B cell (primary cell): ENCODE measurements at regions not wholly inside any gene's neighbourhood (a gene's known extent, or its start where the extent isn't known, plus 50 kb on each side); places are given as distances from the start of the nearest gene placed in this dataset.

ENCODE experiments used
- ATAC-seq: fragments of 200-7000 bp; cut with Tn5 transposase; one replicate; pipeline ENCODE4 v1.10.0; 2021; ENCODE audit warnings: low read depth, mild to moderate bottlenecking, moderate number of reproducible peaks, moderate library complexity
- CTCF ChIA-PET: fragments of 350-600 bp; sonication (Branson Sonifier 250); formaldehyde crosslinking; loops from one replicate; lab custom pipeline; 2021; ENCODE audit warnings: antibody characterized with exemption, inconsistent platforms; lab: Charles Lee
- POLR2A ChIA-PET: fragments of 350-600 bp; sonication (Branson Sonifier 250); formaldehyde crosslinking; loops from one replicate; lab custom pipeline; 2021; ENCODE audit warnings: antibody characterized with exemption; lab: Charles Lee
- DNase-seq: peaks from one replicate; pipeline ENCODE4 v3.0.0; 2013
- H2AFZ ChIP-seq: 2 replicates; pipeline ENCODE4 v1.6.1; 2012; ENCODE audit warnings: mild to moderate bottlenecking, low read depth, low read length; ENCODE audit not compliant: insufficient read depth, poor library complexity, severe bottlenecking
- H3K27ac ChIP-seq, 2 donors: 1 replicate in 1 of 2; 2 replicates in 1 of 2; pipeline ENCODE4 v1.5.1; 2012 to 2013; ENCODE audit warnings: low read length in 2 of 2, mild to moderate bottlenecking in 2 of 2, moderate library complexity in 1 of 2
- H3K27me3 ChIP-seq, 4 experiments: fragments of 200-600 bp in 1 of 4; sonication (generic) in 1 of 4; replicated peaks in 1 of 4; 1 replicate in 2 of 4; 2 replicates in 2 of 4; pipeline versions ENCODE4 v1.6.1 to v1.7.0; 2013 to 2016; ENCODE audit warnings: low read length in 3 of 4, mild to moderate bottlenecking in 2 of 4, mixed read lengths in 1 of 4, moderate library complexity in 1 of 4; ENCODE audit not compliant: insufficient read depth in 4 of 4, control insufficient read depth in 3 of 4; ENCODE audit errors: control extremely low read depth in 1 of 4
- H3K36me3 ChIP-seq, 2 experiments: replicated peaks in 1 of 2; 1 replicate in 1 of 2; 2 replicates in 1 of 2; pipeline versions ENCODE4 v1.6.1 to v1.7.1; 2013; ENCODE audit warnings: low read length in 1 of 2; ENCODE audit not compliant: insufficient read depth in 2 of 2, control insufficient read depth in 1 of 2; ENCODE audit errors: control extremely low read depth in 1 of 2, extremely low read depth in 1 of 2
- H3K4me1 ChIP-seq, 2 donors: fragments of 200-600 bp in 1 of 2; sonication (generic) in 1 of 2; 1 replicate in 1 of 2; 2 replicates in 1 of 2; pipeline versions ENCODE4 v1.5.1 to v1.6.1; 2013 to 2017; ENCODE audit warnings: low read length in 2 of 2; ENCODE audit not compliant: control insufficient read depth in 2 of 2, insufficient read depth in 2 of 2
- H3K4me2 ChIP-seq: replicated peaks from 2 replicates; pipeline ENCODE3; 2012; ENCODE audit warnings: mild to moderate bottlenecking, low read depth, low read length; ENCODE audit not compliant: poor library complexity, severe bottlenecking
- H3K4me3 ChIP-seq, 5 experiments: fragments of 200-600 bp in 1 of 5; sonication (generic) in 1 of 5; 1 replicate in 3 of 5; 2 replicates in 2 of 5; pipeline versions ENCODE4 v1.5.1 to v1.7.0; 2011 to 2016; ENCODE audit warnings: low read length in 4 of 5, mild to moderate bottlenecking in 4 of 5, low read depth in 2 of 5, control low read depth in 1 of 5, moderate library complexity in 1 of 5; ENCODE audit not compliant: insufficient read depth in 1 of 5; ENCODE audit errors: control extremely low read depth in 1 of 5, extremely low read depth in 1 of 5
- H3K79me2 ChIP-seq: fragments of 200-600 bp; sonication (generic); one replicate; pipeline ENCODE4 v1.6.0; 2016; ENCODE audit warnings: low read length; ENCODE audit not compliant: control insufficient read depth, insufficient read depth
- H3K9ac ChIP-seq: fragments of 200-600 bp; sonication (generic); 2 replicates; pipeline ENCODE4 v1.6.1; 2017; ENCODE audit warnings: mild to moderate bottlenecking, low read length, moderate library complexity
- H3K9me3 ChIP-seq, 3 donors: one replicate each; pipeline versions ENCODE4 v1.6.1 to v1.7.1; 2013; ENCODE audit warnings: low read length in 2 of 3; ENCODE audit not compliant: control insufficient read depth in 2 of 3, insufficient read depth in 1 of 3; ENCODE audit errors: control extremely low read depth in 1 of 3
- H4K20me1 ChIP-seq: 2 replicates; pipeline ENCODE4 v1.6.0; 2012; ENCODE audit warnings: mild to moderate bottlenecking, low read length; ENCODE audit not compliant: insufficient read depth, control insufficient read depth, poor library complexity, severe bottlenecking
- H3K27ac Mint-ChIP-seq: one replicate; pipeline ENCODE4 v1.8.0; 2021; ENCODE audit warnings: mixed read lengths
- H3K27me3 Mint-ChIP-seq: one replicate; pipeline ENCODE4 v1.8.0; 2021; ENCODE audit warnings: mixed read lengths
- H3K4me1 Mint-ChIP-seq: one replicate; pipeline ENCODE4 v1.8.0; 2021; ENCODE audit warnings: mixed read lengths
- H3K4me3 Mint-ChIP-seq: one replicate; pipeline ENCODE4 v1.8.0; 2021; ENCODE audit warnings: mixed read lengths
- H3K9me3 Mint-ChIP-seq: one replicate; pipeline ENCODE4 v1.8.0; 2022; ENCODE audit warnings: mixed read lengths; ENCODE audit not compliant: insufficient read depth
- EZH2 ChIP-seq: IDR thresholded peaks from 2 replicates; pipeline ENCODE4 v1.6.1; 2012; ENCODE audit warnings: borderline replicate concordance, low read depth, mild to moderate bottlenecking, moderate library complexity, low read length; ENCODE audit not compliant: insufficient read depth, poor library complexity, severe bottlenecking
- WGBS: methylation state at CpG from one replicate; pipeline ENCODE4 v1.1.5; 2013; ENCODE audit warnings: missing lambda C conversion rate; ENCODE audit not compliant: insufficient coverage; 5-methylcytosine and 5-hydroxymethylcytosine counted together
- intact Hi-C: fragments of 100-400 bp; cut with micrococcal nuclease; formaldehyde crosslinking; loops from one replicate; pipeline ENCODE4 v1.10.0; 2022
- TF ChIP-seq, protein P1 (sequence below): fragments of 200-600 bp; IDR thresholded peaks from one replicate; pipeline ENCODE4 v1.8.0; 2022; ENCODE audit warnings: antibody characterized with exemption, mild to moderate bottlenecking

DNA sequence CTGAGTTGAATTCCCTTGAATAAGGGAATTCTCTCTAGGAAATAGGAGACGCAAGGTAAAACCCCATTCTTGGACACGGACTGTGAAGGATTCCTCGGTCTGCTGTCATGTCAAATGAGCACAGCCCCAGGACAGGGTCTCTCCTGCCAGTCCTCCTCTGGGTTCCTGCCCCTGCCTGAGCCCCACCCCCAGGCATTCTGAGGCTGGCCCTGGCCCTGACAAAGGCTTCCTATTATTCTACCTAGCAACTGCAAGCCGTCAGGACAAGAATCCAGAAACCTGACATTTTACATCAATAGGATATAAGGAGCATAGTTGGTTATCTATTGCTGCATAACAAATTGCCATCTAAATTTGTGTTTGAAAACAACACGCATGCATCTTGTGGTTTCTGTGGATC, 253.3 kb upstream of the AGAP1 start:
- no peaks in the 10 kb centered on the region for H3K36me3 ChIP-seq
- H3K4me2 ChIP-seq = no peak overlapping the region
- no peaks in the 10 kb centered on the region for H4K20me1 ChIP-seq
- Mint-ChIP-seq H3K27ac (no peak overlapping the region), H3K4me3 (no peak overlapping the region), H3K27me3 (peaks cover 26% of the 10 kb centered on the region), H3K9me3 (no peaks in the 10 kb centered on the region), H3K4me1 (no peaks in the 10 kb centered on the region)
- no peaks in the 10 kb centered on the region for H3K4me1 ChIP-seq
- POLR2A ChIA-PET = no interaction called here
- no peaks in the 10 kb centered on the region for H3K79me2 ChIP-seq
- intact Hi-C loops = no loop called here
- WGBS = 62% methylated on average over 4 of the region's 5 CpGs
- CTCF ChIA-PET = no interaction called here
- H3K27me3 ChIP-seq = peaks cover 0 to 16% (median 1%) of the 10 kb centered on the region in 4 experiments
- H3K9me3 ChIP-seq = no peaks in the 10 kb centered on the region
- H3K4me3 ChIP-seq = no peak overlapping the region
- TF ChIP-seq EZH2 = no peak
- TF ChIP-seq, protein P1, sequence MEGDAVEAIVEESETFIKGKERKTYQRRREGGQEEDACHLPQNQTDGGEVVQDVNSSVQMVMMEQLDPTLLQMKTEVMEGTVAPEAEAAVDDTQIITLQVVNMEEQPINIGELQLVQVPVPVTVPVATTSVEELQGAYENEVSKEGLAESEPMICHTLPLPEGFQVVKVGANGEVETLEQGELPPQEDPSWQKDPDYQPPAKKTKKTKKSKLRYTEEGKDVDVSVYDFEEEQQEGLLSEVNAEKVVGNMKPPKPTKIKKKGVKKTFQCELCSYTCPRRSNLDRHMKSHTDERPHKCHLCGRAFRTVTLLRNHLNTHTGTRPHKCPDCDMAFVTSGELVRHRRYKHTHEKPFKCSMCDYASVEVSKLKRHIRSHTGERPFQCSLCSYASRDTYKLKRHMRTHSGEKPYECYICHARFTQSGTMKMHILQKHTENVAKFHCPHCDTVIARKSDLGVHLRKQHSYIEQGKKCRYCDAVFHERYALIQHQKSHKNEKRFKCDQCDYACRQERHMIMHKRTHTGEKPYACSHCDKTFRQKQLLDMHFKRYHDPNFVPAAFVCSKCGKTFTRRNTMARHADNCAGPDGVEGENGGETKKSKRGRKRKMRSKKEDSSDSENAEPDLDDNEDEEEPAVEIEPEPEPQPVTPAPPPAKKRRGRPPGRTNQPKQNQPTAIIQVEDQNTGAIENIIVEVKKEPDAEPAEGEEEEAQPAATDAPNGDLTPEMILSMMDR = no peak
- ATAC-seq (no peak), DNase-seq (no peak)
- no peak overlapping the region for H2AFZ ChIP-seq
- H3K27ac ChIP-seq = no peak overlapping the region
- no peak overlapping the region for H3K9ac ChIP-seq

DNA sequence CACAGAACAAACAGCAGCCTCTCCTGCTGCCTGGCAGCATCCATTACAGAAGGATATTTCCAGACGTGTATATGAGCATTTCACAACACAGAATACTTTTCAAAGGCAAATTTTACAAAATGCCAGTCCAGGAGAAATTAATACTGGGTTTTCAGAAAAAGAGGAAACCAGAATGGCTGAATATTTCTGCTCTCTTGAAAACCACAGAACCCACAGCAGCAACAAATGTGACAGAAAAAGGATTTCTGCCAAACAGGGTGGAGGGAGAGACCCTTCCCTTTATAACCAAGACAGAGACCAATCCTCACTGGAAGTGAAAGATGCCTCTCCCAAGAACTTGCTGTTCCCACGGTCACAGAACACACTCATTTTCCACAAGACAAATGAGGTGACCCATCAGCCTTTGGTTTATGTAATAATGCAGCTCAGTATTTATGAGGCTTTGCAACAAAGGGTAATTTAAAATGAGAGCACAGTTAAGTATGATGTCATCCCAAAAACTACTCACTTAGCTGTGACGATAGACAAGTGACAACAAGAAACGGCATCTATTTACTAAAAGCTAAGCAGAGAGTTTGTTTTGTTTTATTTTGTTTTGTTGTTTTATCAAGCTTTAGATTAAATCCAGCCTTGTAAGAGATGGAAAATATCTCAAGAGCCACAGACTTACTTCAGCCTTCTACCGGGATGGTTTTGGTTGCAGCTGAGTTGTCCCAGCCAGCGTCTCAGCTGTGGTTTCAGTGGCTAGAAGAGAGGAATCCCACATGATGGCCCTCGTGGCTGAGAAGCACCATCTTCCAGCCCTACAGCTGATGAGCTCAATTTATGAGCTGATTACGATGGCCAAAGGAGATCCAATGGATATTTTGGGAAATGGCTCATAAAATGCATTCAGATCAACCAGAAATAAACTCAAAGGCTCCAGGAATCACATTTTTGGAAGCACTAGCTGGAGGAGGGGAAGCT, 249.3 kb upstream of the AGAP1 start:
- ChIA-PET POLR2A (no interaction called here), CTCF (no interaction called here)
- H3K27ac ChIP-seq = no peak overlapping the region
- H4K20me1 ChIP-seq = no peaks in the 10 kb centered on the region
- H3K4me1 Mint-ChIP-seq = no peaks in the 10 kb centered on the region
- peaks cover 29% of the 10 kb centered on the region for H3K27me3 Mint-ChIP-seq
- no peak for ATAC-seq
- no peak for TF ChIP-seq EZH2
- TF ChIP-seq, protein P1 = no peak
- H3K4me2 ChIP-seq = no peak overlapping the region
- no peaks in the 10 kb centered on the region for H3K9me3 ChIP-seq
- no peak overlapping the region for H2AFZ ChIP-seq
- H3K27ac Mint-ChIP-seq = no peak overlapping the region
- intact Hi-C loops = no loop called here
- no peaks in the 10 kb centered on the region for H3K36me3 ChIP-seq
- no peaks in the 10 kb centered on the region for H3K4me1 ChIP-seq
- H3K4me3 Mint-ChIP-seq = no peak overlapping the region
- no peak overlapping the region for H3K4me3 ChIP-seq
- H3K9me3 Mint-ChIP-seq = no peaks in the 10 kb centered on the region
- H3K27me3 ChIP-seq = peaks cover 0 to 14% (median 2%) of the 10 kb centered on the region in 4 experiments
- DNase-seq = no peak
- no peaks in the 10 kb centered on the region for H3K79me2 ChIP-seq
- WGBS = no CpG with 5 or more reads among the region's 8 CpGs
- H3K9ac ChIP-seq = no peak overlapping the region
